ENCODE measurements at regions not wholly inside any gene's neighbourhood (a gene's known extent, or its start where the extent isn't known, plus 50 kb on each side); places are given as distances from the start of the nearest gene placed in this dataset.

DNA sequence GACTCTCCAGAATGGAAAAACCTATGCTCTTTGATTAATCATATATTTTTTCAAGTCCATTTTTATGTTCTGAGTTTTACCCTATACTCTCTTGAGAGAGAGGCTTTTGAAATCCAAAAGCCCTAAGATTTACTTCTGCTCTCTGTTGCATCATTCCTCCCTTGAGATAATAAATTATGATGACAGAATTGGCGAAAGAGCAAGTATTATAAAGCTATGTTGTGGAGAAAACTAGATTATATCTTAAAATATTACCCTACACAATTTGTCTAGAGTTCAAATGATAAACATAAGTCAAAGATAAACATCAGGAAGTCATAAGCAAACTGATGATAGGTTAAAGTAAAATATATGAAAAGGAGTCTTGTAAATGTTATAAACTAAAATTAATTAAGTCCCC lies 293.4 kb upstream of the MME start:
- TF ChIP-seq, protein P1, sequence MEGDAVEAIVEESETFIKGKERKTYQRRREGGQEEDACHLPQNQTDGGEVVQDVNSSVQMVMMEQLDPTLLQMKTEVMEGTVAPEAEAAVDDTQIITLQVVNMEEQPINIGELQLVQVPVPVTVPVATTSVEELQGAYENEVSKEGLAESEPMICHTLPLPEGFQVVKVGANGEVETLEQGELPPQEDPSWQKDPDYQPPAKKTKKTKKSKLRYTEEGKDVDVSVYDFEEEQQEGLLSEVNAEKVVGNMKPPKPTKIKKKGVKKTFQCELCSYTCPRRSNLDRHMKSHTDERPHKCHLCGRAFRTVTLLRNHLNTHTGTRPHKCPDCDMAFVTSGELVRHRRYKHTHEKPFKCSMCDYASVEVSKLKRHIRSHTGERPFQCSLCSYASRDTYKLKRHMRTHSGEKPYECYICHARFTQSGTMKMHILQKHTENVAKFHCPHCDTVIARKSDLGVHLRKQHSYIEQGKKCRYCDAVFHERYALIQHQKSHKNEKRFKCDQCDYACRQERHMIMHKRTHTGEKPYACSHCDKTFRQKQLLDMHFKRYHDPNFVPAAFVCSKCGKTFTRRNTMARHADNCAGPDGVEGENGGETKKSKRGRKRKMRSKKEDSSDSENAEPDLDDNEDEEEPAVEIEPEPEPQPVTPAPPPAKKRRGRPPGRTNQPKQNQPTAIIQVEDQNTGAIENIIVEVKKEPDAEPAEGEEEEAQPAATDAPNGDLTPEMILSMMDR (conservative IDR thresholded peaks at IDR 0.05) = no peak
- TF ChIP-seq ZFX (IDR thresholded peaks at IDR 0.05) = no peak
